ENCODE measurements at regions not wholly inside any gene's neighbourhood (a gene's known extent, or its start where the extent isn't known, plus 50 kb on each side); places are given as distances from the start of the nearest gene placed in this dataset.

- H3K27ac ChIP-seq (ENCODE audit: low read length in 2 of 2): no peak overlapping the region
- TF ChIP-seq EZH2 (IDR thresholded peaks at IDR 0.05; ENCODE audit: borderline replicate concordance, insufficient read depth, low read depth, low read length, poor library complexity, severe bottlenecking) (no peak), CTCF (IDR thresholded peaks at IDR 0.05) (no peak)
- peaks cover 0 to 2% (median 0%) of the 10 kb centered on the region in 3 donors for H3K9me3 ChIP-seq (ENCODE audit: control extremely low read depth in 1 of 3, control insufficient read depth in 2 of 3, insufficient read depth in 1 of 3, low read length in 2 of 3)
- H3K27me3 Mint-ChIP-seq: peaks cover 6% of the 10 kb centered on the region
- no peaks in the 10 kb centered on the region for H3K9me3 Mint-ChIP-seq (ENCODE audit: insufficient read depth)
- no peaks in the 10 kb centered on the region for H3K36me3 ChIP-seq (replicated peaks in 1 of 2; ENCODE audit: control extremely low read depth in 1 of 2, control insufficient read depth in 1 of 2, extremely low read depth in 1 of 2, insufficient read depth in 2 of 2, low read length in 1 of 2)
- ChIA-PET POLR2A (no interaction called here), CTCF (no interaction called here)
- H2AFZ ChIP-seq (ENCODE audit: insufficient read depth, low read depth, low read length, poor library complexity, severe bottlenecking): no peak overlapping the region
- no peak overlapping the region for H3K4me3 Mint-ChIP-seq
- H3K27me3 ChIP-seq (replicated peaks in 1 of 4; ENCODE audit: control extremely low read depth in 1 of 4, control insufficient read depth in 3 of 4, insufficient read depth in 4 of 4, low read length in 3 of 4): no peaks in the 10 kb centered on the region
- 65% methylated on average over 2 of the region's 2 CpGs for WGBS (ENCODE audit: insufficient coverage)
- H3K79me2 ChIP-seq (ENCODE audit: control insufficient read depth, insufficient read depth, low read length): no peaks in the 10 kb centered on the region
- ATAC-seq (ENCODE audit: low read depth): no peak
- no peak overlapping the region for H3K9ac ChIP-seq (ENCODE audit: low read length)
- no peak overlapping the region for H3K27ac Mint-ChIP-seq
- H4K20me1 ChIP-seq (ENCODE audit: control insufficient read depth, insufficient read depth, low read length, poor library complexity, severe bottlenecking): no peaks in the 10 kb centered on the region
- no peaks in the 10 kb centered on the region for H3K4me1 ChIP-seq (ENCODE audit: control insufficient read depth in 2 of 2, insufficient read depth in 2 of 2, low read length in 2 of 2)
- H3K4me1 Mint-ChIP-seq: no peaks in the 10 kb centered on the region
- no peak overlapping the region for H3K4me2 ChIP-seq (replicated peaks; ENCODE audit: low read depth, low read length, poor library complexity, severe bottlenecking)
- H3K4me3 ChIP-seq (ENCODE audit: control extremely low read depth in 1 of 5, extremely low read depth in 1 of 5, insufficient read depth in 1 of 5, low read depth in 2 of 5, low read length in 4 of 5): no peak overlapping the region
- intact Hi-C loops (cut with micrococcal nuclease): no loop called here
- DNase-seq: no peak
These were observed 310.7 kb upstream of the ASIC2 start for GRCh38 chr17:33603789-33604188.

GRCh38 chr17:33611532-33611931 is 318.4 kb upstream of the ASIC2 start:
- Mint-ChIP-seq H3K27ac (no peak overlapping the region), H3K4me3 (no peak overlapping the region), H3K4me1 (no peaks in the 10 kb centered on the region), H3K9me3 (ENCODE audit: insufficient read depth) (no peaks in the 10 kb centered on the region), H3K27me3 (peaks cover 5% of the 10 kb centered on the region)
- Histone ChIP-seq H3K9ac (ENCODE audit: low read length) (no peak overlapping the region), H3K36me3 (replicated peaks in 1 of 2; ENCODE audit: control extremely low read depth in 1 of 2, control insufficient read depth in 1 of 2, extremely low read depth in 1 of 2, insufficient read depth in 2 of 2, low read length in 1 of 2) (no peaks in the 10 kb centered on the region), H3K9me3 (ENCODE audit: control extremely low read depth in 1 of 3, control insufficient read depth in 2 of 3, insufficient read depth in 1 of 3, low read length in 2 of 3) (peaks cover 0 to 9% (median 1%) of the 10 kb centered on the region in 3 donors), H2AFZ (ENCODE audit: insufficient read depth, low read depth, low read length, poor library complexity, severe bottlenecking) (no peak overlapping the region), H4K20me1 (ENCODE audit: control insufficient read depth, insufficient read depth, low read length, poor library complexity, severe bottlenecking) (no peaks in the 10 kb centered on the region), H3K4me3 (ENCODE audit: control extremely low read depth in 1 of 5, extremely low read depth in 1 of 5, insufficient read depth in 1 of 5, low read depth in 2 of 5, low read length in 4 of 5) (no peak overlapping the region), H3K4me2 (replicated peaks; ENCODE audit: low read depth, low read length, poor library complexity, severe bottlenecking) (no peak overlapping the region), H3K27me3 (replicated peaks in 1 of 4; ENCODE audit: control extremely low read depth in 1 of 4, control insufficient read depth in 3 of 4, insufficient read depth in 4 of 4, low read length in 3 of 4) (no peaks in the 10 kb centered on the region), H3K4me1 (ENCODE audit: control insufficient read depth in 2 of 2, insufficient read depth in 2 of 2, low read length in 2 of 2) (no peaks in the 10 kb centered on the region), H3K79me2 (ENCODE audit: control insufficient read depth, insufficient read depth, low read length) (no peaks in the 10 kb centered on the region), H3K27ac (ENCODE audit: low read length in 2 of 2) (no peak overlapping the region)
- ATAC-seq (ENCODE audit: low read depth) (no peak), DNase-seq (no peak)
- ChIA-PET CTCF (no interaction called here), POLR2A (no interaction called here)
- 20% methylated on average over 1 of the region's 1 CpG for WGBS (ENCODE audit: insufficient coverage)
- intact Hi-C loops (cut with micrococcal nuclease): no loop called here
- TF ChIP-seq EZH2 (IDR thresholded peaks at IDR 0.05; ENCODE audit: borderline replicate concordance, insufficient read depth, low read depth, low read length, poor library complexity, severe bottlenecking): no peak
- no peak for TF ChIP-seq CTCF (IDR thresholded peaks at IDR 0.05)
